Heart left ventricle (tissue), 13 donors: ENCODE measurements at regions not wholly inside any gene's neighbourhood (a gene's known extent, or its start where the extent isn't known, plus 50 kb on each side); places are given as distances from the start of the nearest gene placed in this dataset.

Source experiments
- POLR2A ChIP-seq, 2 donors: fragments of 450-650 bp; IDR thresholded peaks; one replicate each; pipeline ENCODE4 v1.6.1; 2017; ENCODE audit warnings: antibody characterized with exemption in 2 of 2, mild to moderate bottlenecking in 2 of 2, moderate library complexity in 2 of 2
- TF ChIP-seq, protein P1 (sequence below), 12 donors: fragments of 200-600 bp; sonication (generic) in 4 of 12; IDR thresholded peaks; one replicate each; pipeline versions ENCODE4 v1.5.0 to v1.8.0; 2018 to 2022; ENCODE audit warnings: antibody characterized with exemption in 12 of 12, mild to moderate bottlenecking in 5 of 12
- donor health status: ischemic (EF 13 %, LVEDD 7.1; RV severe dilation, severe dysfunction).
- donor health status: DM: no; HTN: yes; CAD: no.
- donor health status: DM: no; HTN: no; CAD: no.
- donor health status: ischemic (EF 25% LVEDD 6.9; RV normal size, moderate dysfunction).
- donor health status: ischemic (EF 25% LVEDD 5.7; RV mildly dilated, moderate dysfunction).
- donor health status: ischemic (EF 35%, LVEDD 5.7; RV mildly dilated, moderate dysfunction).
- donor health status: nonischemic (EF 11% LVEDD 7.7; RV severe dilation, severe dysfunction).
- donor health status: DM: yes; HTN: yes; CAD: no.
- donor health status: PGD.
- donor health status: ischemic (EF 29% LVEDD 5.4; RV normal size, mild dysfunction).
- donor health status: nonischemic (EF 23%, LVEDD 6.1; RV moderate dilation, normal function).

DNA sequence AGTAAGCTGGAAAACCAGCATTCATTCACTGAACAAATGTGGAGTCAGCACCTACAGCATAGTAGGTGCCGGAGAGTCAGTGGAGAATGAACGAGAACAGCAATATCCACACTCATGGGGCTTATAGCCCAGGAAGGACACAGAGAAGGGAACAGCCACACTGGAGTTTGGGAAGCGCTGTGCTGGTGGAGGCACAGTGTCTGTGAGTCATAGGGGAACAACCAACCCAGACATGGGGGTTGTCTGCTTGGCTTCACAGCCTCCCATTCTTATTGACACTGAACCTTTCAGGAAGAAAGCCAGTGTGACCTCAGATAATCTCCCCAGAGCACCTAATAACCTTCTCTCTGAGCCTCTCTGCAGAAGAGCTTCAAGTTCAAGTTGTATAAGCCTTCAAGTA, 56.6 kb upstream of the UBASH3B start:
- no peak for TF ChIP-seq POLR2A (IDR thresholded peaks at IDR 0.05)
- TF ChIP-seq, protein P1, sequence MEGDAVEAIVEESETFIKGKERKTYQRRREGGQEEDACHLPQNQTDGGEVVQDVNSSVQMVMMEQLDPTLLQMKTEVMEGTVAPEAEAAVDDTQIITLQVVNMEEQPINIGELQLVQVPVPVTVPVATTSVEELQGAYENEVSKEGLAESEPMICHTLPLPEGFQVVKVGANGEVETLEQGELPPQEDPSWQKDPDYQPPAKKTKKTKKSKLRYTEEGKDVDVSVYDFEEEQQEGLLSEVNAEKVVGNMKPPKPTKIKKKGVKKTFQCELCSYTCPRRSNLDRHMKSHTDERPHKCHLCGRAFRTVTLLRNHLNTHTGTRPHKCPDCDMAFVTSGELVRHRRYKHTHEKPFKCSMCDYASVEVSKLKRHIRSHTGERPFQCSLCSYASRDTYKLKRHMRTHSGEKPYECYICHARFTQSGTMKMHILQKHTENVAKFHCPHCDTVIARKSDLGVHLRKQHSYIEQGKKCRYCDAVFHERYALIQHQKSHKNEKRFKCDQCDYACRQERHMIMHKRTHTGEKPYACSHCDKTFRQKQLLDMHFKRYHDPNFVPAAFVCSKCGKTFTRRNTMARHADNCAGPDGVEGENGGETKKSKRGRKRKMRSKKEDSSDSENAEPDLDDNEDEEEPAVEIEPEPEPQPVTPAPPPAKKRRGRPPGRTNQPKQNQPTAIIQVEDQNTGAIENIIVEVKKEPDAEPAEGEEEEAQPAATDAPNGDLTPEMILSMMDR (IDR thresholded peaks at IDR 0.05) = no peak
